ENCODE measurements at regions not wholly inside any gene's neighbourhood (a gene's known extent, or its start where the extent isn't known, plus 50 kb on each side); places are given as distances from the start of the nearest gene placed in this dataset.

DNA sequence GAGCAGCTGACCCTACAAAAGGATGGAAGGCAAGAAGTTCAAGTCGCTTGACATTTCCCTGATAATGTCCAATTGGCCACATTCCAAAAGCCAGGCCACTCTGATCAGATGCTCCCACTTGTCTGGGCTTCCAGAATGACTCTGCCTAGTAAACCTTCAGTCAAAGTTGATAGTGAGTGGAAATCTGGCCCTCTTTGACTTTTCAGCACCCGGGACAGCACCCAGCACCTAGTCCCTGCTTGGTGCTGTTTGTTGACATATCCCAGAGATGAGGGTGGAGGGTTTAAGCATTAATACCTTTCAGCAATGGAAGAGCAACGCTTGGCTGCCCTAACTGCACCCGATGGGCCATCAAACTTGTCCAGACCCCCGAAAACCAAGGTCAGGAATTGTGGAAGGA is 131.3 kb downstream of the AIPL1 start:
- Histone ChIP-seq H3K27me3 (no peaks in the 10 kb centered on the region), H3K4me3 (no peak overlapping the region), H3K27ac (no peak overlapping the region), H3K4me1 (no peaks in the 10 kb centered on the region), H3K9me3 (no peaks in the 10 kb centered on the region), H3K36me3 (no peaks in the 10 kb centered on the region)
- no peak for DNase-seq (ENCODE audit: low spot score in 2 of 2)
- WGBS, result 0% methylated on average over 4 of the region's 5 CpGs
- TF ChIP-seq EP300 (IDR thresholded peaks at IDR 0.05) (no peak), CTCF (IDR thresholded peaks at IDR 0.05) (no peak), POLR2AphosphoS5 (IDR thresholded peaks at IDR 0.05) (no peak), POLR2A (IDR thresholded peaks at IDR 0.05) (no peak)

DNA sequence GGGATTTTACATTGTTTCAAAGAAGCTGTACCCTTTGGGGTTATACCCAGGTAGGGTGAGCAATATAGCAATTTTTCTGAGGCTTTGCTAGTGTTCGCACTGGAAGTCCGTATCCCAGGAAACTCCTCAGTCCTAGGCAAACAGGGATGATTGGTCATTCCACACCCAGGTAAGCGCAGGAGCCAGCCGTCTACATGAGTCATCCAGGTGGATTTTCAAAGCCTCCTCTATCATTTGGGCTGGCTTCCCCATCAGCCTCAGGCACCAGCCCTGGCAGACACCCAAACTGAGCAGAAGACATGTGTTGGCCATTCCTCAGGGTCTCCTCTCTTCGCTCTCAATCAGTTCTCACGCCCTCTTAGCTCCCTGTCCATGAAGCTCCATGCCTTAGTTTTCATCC is 135.6 kb downstream of the AIPL1 start:
- 64% methylated on average over 5 of the region's 6 CpGs for WGBS
- no peaks in the 10 kb centered on the region for H3K9me3 ChIP-seq
- H3K4me1 ChIP-seq, result no peaks in the 10 kb centered on the region
- H3K27me3 ChIP-seq, result peaks cover 10% of the 10 kb centered on the region
- no peak overlapping the region for H3K4me3 ChIP-seq
- no peaks in the 10 kb centered on the region for H3K36me3 ChIP-seq
- TF ChIP-seq EP300 (IDR thresholded peaks at IDR 0.05), result no peak
- no peak for TF ChIP-seq CTCF (IDR thresholded peaks at IDR 0.05)
- TF ChIP-seq POLR2AphosphoS5 (IDR thresholded peaks at IDR 0.05), result no peak
- TF ChIP-seq POLR2A (IDR thresholded peaks at IDR 0.05), result no peak
- DNase-seq (ENCODE audit: low spot score in 2 of 2), result no peak
- H3K27ac ChIP-seq, result no peak overlapping the region

GRCh38 chr17:6297960-6298359 is 137.0 kb downstream of the AIPL1 start:
- Histone ChIP-seq H3K4me3 (no peak overlapping the region), H3K4me1 (no peaks in the 10 kb centered on the region), H3K27ac (no peak overlapping the region), H3K27me3 (peaks cover 10% of the 10 kb centered on the region), H3K36me3 (no peaks in the 10 kb centered on the region), H3K9me3 (no peaks in the 10 kb centered on the region)
- no peak for TF ChIP-seq CTCF (IDR thresholded peaks at IDR 0.05)
- 69% methylated on average over 4 of the region's 4 CpGs for WGBS
- no peak for DNase-seq (ENCODE audit: low spot score in 2 of 2)

DNA sequence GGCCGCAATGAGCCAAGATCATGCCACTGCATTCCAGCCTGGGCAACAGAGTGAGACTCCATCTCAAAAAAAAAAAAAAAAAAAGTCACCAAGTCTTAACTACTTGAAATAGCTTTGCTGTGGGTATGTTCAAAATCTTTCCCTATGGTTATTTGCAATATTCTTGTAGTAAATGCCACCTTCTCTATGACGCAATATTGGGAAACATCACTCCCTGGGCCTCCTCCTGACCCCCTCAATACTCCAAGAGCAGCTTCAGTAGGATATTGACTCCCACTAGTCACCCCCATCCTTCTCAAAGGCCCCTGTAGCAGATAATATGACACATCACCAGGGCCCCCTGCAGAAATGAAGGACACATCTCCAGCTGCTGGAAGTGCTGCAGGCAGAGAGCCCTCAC is 137.8 kb downstream of the AIPL1 start:
- WGBS, result 97% methylated on average over 2 of the region's 2 CpGs
- Histone ChIP-seq H3K4me3 (no peak overlapping the region), H3K4me1 (no peaks in the 10 kb centered on the region), H3K36me3 (no peaks in the 10 kb centered on the region), H3K27ac (no peak overlapping the region), H3K9me3 (no peaks in the 10 kb centered on the region), H3K27me3 (peaks cover 10% of the 10 kb centered on the region)
- DNase-seq (ENCODE audit: low spot score in 2 of 2), result no peak
- TF ChIP-seq CTCF (IDR thresholded peaks at IDR 0.05) (no peak), POLR2AphosphoS5 (IDR thresholded peaks at IDR 0.05) (no peak), EP300 (IDR thresholded peaks at IDR 0.05) (no peak), POLR2A (IDR thresholded peaks at IDR 0.05) (no peak)

GRCh38 chr17:6290488-6291196 is 144.3 kb downstream of the AIPL1 start:
- no peak overlapping the region for H3K4me3 ChIP-seq
- peaks cover 10% of the 10 kb centered on the region for H3K27me3 ChIP-seq
- 85% methylated on average over 2 of the region's 2 CpGs for WGBS
- TF ChIP-seq EP300 (IDR thresholded peaks at IDR 0.05) (no peak), POLR2A (IDR thresholded peaks at IDR 0.05) (no peak), POLR2AphosphoS5 (IDR thresholded peaks at IDR 0.05) (no peak), CTCF (IDR thresholded peaks at IDR 0.05) (no peak)
- DNase-seq (ENCODE audit: low spot score in 2 of 2), result no peak
- H3K36me3 ChIP-seq, result no peaks in the 10 kb centered on the region
- no peaks in the 10 kb centered on the region for H3K9me3 ChIP-seq
- H3K27ac ChIP-seq, result no peak overlapping the region
- H3K4me1 ChIP-seq, result no peaks in the 10 kb centered on the region

All from suprapubic skin (tissue), 4 donors.